GM21360 (cell line): ENCODE measurements at regions not wholly inside any gene's neighbourhood (a gene's known extent, or its start where the extent isn't known, plus 50 kb on each side); places are given as distances from the start of the nearest gene placed in this dataset.
"Not testable (repeated sequence)": the region's sequence is repeated elsewhere in the genome, so short reads cannot be mapped to it uniquely, and the experiment has no call there.

Source experiments
- ATAC-seq: cut with Tn5 transposase; IDR thresholded peaks from one replicate; pipeline ENCODE4 v1.9.1; 2021; ENCODE audit warnings: mild to moderate bottlenecking, moderate library complexity; ENCODE audit not compliant: unreplicated experiment

DNA sequence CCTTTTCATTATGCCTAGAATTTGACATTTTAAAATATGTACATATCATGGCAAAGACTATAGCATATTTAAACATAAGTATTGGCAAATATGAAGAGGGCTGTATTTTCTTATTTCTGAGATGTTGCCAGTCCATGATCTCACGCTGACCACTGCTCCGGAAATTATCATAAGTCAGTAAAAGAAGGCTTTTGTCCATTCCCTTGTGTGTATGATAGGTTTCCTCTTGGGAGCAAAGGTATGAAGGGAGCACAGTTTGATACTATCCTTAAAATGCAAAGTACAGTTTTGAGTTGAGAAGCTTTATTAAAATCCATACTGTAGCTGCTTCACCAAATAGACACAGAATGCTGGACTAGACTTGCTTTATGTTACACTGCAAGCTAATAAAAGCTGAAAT is 52.6 kb upstream of the AGA start:
- no peak for ATAC-seq

DNA sequence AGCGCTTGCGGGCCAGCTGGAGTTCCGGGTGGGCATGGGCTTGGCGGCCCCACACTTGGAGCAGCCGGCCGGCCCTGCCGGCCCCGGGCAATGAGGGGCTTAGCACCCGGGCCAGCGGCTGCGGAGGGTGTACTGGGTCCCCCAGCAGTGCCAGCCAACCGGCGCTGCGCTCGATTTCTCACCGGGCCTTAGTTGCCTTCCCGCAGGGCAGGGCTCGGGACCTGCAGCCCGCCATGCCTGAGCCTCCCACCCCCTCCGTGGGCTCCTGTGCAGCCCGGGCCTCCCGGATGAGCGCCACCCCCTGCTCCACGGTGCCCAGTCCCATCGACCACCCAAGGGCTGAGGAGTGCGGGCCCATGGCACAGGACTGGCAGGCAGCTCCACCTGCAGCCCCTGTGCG is 53.4 kb upstream of the AGA start:
- ATAC-seq: not testable (repeated sequence)

DNA sequence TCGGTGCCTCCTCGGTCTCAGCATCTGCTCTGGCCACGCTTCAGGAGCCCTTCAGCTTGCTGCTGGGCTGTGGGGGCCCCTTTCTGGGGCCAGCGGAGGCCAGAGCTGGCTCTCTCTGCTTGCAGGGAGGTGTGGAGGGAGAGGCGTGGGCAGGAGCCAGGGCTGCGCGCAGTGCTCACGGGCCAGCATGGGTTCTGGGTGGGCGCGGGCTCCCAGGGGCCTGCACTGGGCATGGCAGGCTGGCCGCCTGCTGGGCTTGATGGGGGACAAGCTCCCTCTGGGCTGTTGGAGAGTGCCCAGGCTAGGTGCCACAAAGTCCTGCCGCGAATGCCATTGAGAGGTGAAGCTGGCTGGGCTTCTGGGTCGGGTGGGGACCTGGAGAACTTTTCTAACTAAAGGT is 57.3 kb upstream of the AGA start:
- no peak for ATAC-seq

DNA sequence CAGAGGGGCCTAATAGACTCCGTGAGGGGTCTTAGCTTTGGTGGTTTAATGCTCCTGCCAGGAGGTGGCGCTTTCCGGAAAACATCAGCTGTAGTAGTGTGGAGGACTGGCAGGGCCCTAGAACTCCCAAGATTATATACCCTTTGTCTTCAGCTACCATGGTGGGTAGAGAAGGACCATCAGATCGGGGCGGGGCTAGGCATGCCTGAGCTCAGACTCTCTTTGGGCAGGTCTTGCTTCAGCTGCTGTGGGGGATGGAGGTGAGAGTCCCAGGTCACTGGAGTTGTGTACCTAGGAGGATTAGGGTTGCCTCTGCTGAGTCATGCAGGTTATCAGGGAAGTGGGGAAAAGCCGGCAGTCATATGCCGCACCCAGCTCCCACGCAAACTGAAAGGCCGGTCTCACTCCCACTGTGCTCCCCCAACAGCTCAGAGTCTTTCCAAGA is 63.0 kb upstream of the AGA start:
- no peak for ATAC-seq

DNA sequence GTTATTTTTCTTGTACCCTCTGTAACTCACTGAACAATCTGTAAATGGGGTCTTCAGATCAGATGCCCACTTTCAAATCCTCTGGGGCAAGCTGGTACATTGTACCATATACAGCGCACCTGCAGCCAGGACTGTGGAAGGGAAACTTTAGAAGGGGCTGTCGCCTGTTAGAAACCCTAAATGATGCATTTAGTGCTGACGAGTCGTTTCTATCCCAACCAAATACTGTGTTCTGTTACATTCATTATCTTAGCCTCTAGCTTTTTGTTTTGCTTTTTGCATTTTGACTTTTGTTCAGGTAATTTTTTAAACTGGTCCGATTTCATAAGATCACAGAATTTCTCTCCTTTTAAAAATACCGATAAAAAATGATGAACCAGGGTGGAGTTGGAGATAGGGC is 66.4 kb upstream of the AGA start:
- ATAC-seq: no peak

DNA sequence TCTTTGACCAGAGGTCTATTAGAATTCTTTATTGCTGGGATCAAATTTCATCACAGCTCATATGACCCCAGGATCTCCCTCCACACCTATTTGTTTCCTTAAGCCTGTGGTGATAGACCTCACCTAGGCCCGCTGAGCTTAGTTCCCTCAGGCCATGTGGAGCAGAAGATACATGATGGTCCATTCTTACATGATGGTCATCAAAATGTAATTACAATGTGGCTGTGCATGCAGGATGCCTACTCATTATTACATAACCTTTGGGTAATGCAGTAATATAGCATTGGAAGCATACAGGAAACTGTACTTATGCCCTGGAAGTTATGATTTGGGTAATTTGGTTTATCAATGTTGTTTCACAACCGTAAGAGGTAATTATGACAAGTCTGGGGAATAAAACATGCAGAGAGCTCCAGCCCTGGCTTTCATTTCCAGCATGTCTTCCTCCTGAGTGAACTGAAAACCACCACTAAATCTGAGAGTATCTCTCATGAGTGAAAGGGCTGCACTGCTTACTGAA is 67.0 kb upstream of the AGA start:
- no peak for ATAC-seq

- no peak for ATAC-seq
These were observed 69.4 kb upstream of the AGA start for GRCh38 chr4:177511611-177512010.

GRCh38 chr4:177512646-177513045 is 70.4 kb upstream of the AGA start:
- no peak for ATAC-seq

- ATAC-seq: no peak
These were observed 75.6 kb upstream of the AGA start for GRCh38 chr4:177517862-177518261.

GRCh38 chr4:177519481-177520260 is 77.4 kb upstream of the AGA start:
- no peak for ATAC-seq

GRCh38 chr4:177528620-177529019 is 86.4 kb upstream of the AGA start:
- ATAC-seq: no peak

- no peak for ATAC-seq
These were observed 88.3 kb upstream of the AGA start for GRCh38 chr4:177530561-177530960.

GRCh38 chr4:177532358-177532757 is 90.1 kb upstream of the AGA start:
- no peak for ATAC-seq

- ATAC-seq: not testable (repeated sequence)
These were observed 92.6 kb upstream of the AGA start for GRCh38 chr4:177534841-177535240.

- no peak for ATAC-seq
These were observed 104.5 kb upstream of the AGA start for GRCh38 chr4:177546745-177547144.

- ATAC-seq: no peak
These were observed 105.7 kb upstream of the AGA start for GRCh38 chr4:177547985-177548384.

DNA sequence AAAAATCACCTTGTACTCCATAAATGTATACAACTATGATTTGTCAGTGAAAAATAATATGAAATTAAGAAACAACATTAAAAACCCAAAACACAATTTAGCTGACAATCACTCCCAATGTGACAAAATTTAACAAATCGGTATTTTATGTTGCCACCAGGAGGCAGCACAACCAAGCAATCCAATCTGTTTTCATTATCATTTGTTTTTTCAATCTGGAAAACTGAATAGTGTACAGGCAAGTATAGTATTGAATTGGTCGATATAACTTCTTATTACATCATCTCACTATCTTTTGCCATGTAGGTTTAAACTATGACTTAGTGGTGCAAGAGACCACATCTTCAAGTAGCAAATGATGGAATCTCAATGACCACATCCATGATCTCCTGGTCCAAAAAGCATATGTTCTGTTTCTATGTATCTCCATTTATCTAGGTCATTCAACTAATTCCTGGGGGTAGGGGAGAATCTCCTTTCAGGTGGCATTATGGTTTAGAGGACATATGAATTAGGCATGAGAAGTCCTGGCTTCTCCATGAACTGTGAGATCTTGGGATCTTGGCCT is 112.9 kb upstream of the AGA start:
- no peak for ATAC-seq

DNA sequence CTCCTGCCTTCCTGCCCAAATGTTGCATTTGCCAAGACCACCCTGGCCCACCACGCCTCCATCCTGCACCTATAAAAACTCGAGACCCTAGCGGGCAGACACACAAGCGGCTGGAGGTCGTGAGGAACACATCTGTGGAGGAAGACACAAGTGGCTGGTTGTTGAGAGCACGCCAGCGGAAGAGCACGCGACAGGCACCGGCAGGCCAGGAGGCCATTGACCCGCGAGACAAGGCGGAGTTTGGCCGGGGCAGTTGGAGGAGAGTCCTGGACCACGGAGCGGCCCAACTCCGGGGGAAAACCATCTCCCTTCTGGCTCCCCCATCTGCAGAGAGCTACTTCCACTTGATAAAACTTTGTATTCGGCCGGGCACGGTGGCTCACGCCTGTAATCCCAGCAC is 115.2 kb upstream of the AGA start:
- no peak for ATAC-seq

- no peak for ATAC-seq
These were observed 116.8 kb upstream of the AGA start for GRCh38 chr4:177558995-177559394.

DNA sequence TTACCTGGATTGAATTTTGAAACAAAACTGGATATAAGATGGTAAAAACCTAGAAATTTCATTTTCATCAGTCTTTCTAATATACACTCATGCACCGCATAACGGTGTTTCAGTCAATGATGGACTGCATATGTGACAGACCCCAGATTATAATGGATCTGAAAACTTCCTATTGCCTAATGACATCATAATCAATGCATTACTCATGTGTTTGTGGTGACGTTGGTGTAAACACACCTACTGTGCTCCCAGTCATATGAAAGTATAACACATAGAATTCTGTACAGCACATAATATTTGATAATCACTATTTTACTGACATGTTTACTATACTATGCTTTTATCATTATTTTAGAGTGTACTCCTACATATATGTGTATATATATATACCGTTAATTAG is 119.9 kb upstream of the AGA start:
- ATAC-seq: no peak

DNA sequence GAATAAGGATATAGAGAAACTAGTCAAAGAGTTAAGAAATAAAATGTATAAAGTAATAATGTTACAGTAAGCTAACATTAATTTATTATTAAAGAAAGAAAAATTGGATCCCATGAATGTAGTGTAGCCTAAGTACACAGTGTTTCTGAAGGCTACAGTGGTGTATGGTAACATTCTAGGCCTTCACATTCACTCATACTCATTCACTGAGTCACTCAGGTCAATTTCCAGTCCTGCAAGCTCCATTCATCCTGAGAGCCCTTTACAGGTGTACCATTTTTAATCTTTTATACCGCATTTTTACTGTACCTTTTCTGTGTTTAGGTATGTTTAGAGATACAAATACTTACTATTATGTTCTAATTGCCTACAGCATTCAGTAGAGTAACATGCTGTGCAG is 120.6 kb upstream of the AGA start:
- ATAC-seq: no peak

- no peak for ATAC-seq
These were observed 124.5 kb upstream of the AGA start for GRCh38 chr4:177566691-177567090.

DNA sequence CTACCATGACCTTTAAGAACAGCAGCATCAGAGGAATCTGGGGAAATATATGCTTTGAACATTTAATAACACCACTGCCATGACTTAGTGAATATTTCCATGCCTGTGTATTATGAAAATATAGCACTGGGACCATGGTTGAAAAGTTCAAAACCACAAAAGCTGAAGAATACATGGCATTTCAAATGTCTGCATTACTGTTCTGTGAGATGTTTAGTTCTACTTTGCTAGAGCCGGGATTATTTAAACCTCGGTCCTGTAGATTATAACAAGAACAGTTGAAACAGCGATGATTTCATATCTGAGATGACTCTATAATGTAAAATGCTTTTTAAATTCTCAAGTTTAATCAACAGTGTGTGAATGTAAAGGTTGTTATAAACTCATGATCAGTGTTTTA is 126.7 kb upstream of the AGA start:
- no peak for ATAC-seq
